GM21526 (cell line): ENCODE measurements at regions not wholly inside any gene's neighbourhood (a gene's known extent, or its start where the extent isn't known, plus 50 kb on each side); places are given as distances from the start of the nearest gene placed in this dataset.
"Not testable (repeated sequence)": the region's sequence is repeated elsewhere in the genome, so short reads cannot be mapped to it uniquely, and the experiment has no call there.

ENCODE experiments used
- ATAC-seq: cut with Tn5 transposase; IDR thresholded peaks from one replicate; pipeline ENCODE4 v1.9.1; 2021; ENCODE audit warnings: moderate library complexity; ENCODE audit not compliant: unreplicated experiment, low FRiP score

- ATAC-seq = no peak
These were observed 497.2 kb downstream of the BCKDHB start for GRCh38 chr6:80603679-80604078.

- ATAC-seq = no peak
These were observed 488.0 kb downstream of the BCKDHB start for GRCh38 chr6:80594461-80594860.

- ATAC-seq = no peak
These were observed 486.0 kb downstream of the BCKDHB start for GRCh38 chr6:80592436-80592835.

GRCh38 chr6:80586242-80586641 is 479.8 kb downstream of the BCKDHB start:
- no peak for ATAC-seq

- ATAC-seq = no peak
These were observed 473.0 kb downstream of the BCKDHB start for GRCh38 chr6:80579391-80580023.

GRCh38 chr6:80573320-80573719 is 466.8 kb downstream of the BCKDHB start:
- not testable (repeated sequence) for ATAC-seq

GRCh38 chr6:80566361-80566760 is 459.9 kb downstream of the BCKDHB start:
- no peak for ATAC-seq

- ATAC-seq = no peak
These were observed 446.7 kb downstream of the BCKDHB start for GRCh38 chr6:80553071-80553740.

- ATAC-seq = no peak
These were observed 444.3 kb downstream of the BCKDHB start for GRCh38 chr6:80550748-80551147.

GRCh38 chr6:80550281-80550680 is 443.8 kb downstream of the BCKDHB start:
- no peak for ATAC-seq

GRCh38 chr6:80548532-80548931 is 442.1 kb downstream of the BCKDHB start:
- ATAC-seq = no peak

- no peak for ATAC-seq
These were observed 441.4 kb downstream of the BCKDHB start for GRCh38 chr6:80547827-80548226.

- no peak for ATAC-seq
These were observed 438.7 kb downstream of the BCKDHB start for GRCh38 chr6:80544976-80545722.

GRCh38 chr6:80544555-80544954 is 438.1 kb downstream of the BCKDHB start:
- no peak for ATAC-seq

GRCh38 chr6:80543598-80544222 is 437.2 kb downstream of the BCKDHB start:
- ATAC-seq = no peak

GRCh38 chr6:80543151-80543550 is 436.7 kb downstream of the BCKDHB start:
- ATAC-seq = no peak

GRCh38 chr6:80541886-80542285 is 435.4 kb downstream of the BCKDHB start:
- ATAC-seq = no peak

GRCh38 chr6:80541181-80541580 is 434.7 kb downstream of the BCKDHB start:
- ATAC-seq = no peak

- no peak for ATAC-seq
These were observed 434.2 kb downstream of the BCKDHB start for GRCh38 chr6:80540700-80541099.

GRCh38 chr6:80537118-80537972 is 430.9 kb downstream of the BCKDHB start:
- no peak for ATAC-seq
